IPS DF 19.7 (cell line): ENCODE measurements at regions not wholly inside any gene's neighbourhood (a gene's known extent, or its start where the extent isn't known, plus 50 kb on each side); places are given as distances from the start of the nearest gene placed in this dataset.

Experiments used
- DNase-seq: peaks from one replicate; pipeline ENCODE4 v3.0.0-alpha.2; 2013; ENCODE audit warnings: low read depth, low spot score

DNA sequence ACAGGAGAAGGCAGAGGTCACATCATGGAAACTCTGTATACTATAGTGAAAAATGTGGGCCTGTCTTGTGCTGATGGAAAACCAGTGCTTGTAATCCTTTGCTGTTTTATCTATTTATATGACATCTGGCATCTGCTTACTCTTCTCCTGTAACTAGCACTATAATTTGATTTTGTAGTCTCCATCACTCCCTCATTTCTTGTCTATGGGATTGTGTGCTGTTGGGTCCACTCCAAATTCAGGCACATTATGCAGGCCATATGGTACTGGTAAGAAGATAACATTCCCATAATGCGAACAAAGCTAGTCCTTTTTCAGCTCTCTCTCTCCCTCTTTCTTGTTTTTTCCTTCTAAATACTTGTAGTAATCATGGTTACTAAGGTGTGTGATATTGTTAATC, 581.2 kb upstream of the IGFBP7 start:
- DNase-seq = no peak

DNA sequence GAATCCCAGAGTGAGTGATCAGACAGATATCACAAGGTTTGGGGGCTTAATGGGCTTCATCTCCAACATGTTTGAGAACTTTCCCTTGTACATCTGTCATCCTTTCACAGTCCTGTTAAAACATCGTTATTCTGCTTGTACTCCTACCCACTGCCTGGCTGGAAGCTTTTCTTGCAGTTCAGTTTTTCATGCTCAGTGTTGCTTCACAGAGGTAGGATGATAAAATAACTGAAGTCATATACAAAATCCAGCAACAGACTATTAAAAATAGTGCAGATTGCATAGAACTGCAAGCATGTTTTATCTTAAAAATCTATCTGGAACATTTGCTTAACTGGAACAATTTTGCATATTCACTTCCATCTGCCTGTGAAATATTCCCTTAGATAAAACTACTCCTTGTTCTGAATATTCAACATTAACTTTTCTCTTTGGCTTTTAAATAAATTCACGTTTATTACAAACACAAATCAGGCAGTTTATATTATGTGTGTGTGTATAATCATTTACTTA, 579.6 kb upstream of the IGFBP7 start:
- no peak for DNase-seq

DNA sequence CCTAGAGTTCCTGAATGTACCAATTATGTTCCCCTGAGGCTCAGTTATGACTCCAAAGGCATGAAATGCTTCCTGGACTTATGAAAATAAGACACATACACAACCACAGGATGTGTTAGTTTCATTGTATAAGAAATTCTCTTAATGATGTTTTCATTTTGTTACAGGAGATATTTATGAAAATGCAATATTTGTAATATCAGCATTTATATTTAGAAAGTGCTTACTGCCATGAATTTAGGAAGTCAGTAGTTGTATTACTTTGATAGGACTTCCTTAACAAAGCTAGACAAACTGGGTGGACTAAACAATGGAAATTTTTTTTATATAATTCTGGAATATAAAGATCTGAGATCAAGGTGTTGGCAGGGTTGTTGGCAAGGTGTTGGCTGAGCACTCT, 572.1 kb upstream of the IGFBP7 start:
- no peak for DNase-seq

DNA sequence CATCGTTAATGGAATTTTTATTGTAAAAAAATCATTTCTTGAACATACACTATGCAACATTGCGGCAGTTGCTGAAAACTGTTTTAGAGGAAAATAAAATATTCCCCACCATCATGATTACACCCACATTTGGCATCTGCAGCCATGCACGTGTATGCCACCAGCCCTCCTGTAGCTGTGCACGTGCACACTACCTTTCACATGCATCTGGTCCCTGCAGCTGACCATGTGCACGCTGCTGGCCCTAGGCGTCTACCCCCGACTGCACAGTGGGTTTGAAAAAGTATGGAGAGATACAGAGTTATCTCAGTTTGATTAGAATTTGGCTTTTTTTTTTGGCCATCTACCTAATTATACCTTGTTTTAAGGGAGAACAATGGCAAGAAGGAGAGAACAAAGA, 569.8 kb upstream of the IGFBP7 start:
- DNase-seq = no peak

DNA sequence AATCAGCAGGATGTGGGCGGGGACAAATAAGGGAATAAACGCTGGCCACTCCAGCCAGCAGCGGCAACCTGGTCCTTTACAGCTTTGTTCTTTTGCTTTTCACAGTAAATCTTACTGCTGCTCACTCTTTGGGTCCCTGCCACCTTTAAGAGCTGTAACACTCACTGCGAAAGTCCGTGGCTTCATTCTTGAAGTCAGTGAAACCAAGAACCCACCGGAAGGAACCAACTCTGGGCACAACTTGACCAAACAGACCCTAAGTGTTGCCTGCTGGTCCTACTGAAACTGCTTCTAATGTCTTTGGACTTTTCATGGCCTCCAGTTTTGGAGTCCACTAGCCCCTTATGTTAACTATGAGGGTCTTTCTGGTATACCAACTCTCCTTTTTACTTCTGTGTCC, 566.2 kb upstream of the IGFBP7 start:
- DNase-seq = no peak

DNA sequence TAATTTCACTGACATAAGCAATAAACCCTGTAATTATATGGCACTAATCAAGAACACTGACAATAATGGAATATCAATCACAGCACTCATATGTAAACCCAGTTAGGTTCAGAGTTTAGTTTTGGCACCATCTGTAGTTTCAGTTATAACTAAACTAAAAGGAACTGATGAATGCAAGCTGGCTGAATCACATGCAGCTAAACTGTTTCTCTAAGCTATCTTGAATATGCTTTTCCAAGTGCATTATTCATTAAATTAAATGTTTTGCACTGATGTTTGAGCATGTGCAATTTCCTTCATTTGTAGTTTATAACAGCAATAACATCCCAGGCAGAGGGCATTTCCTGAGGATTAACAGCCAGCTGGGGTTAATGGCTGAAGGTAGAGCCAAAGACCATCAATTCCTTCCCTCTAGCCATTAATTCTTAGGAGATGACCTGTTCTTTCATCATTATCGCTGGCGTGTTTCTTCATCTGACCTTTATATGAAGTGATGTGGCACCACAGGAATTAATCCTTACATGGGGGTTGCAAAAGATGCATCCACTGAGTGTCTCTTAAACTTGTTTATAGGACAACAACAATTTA, 562.8 kb upstream of the IGFBP7 start:
- DNase-seq = no peak

DNA sequence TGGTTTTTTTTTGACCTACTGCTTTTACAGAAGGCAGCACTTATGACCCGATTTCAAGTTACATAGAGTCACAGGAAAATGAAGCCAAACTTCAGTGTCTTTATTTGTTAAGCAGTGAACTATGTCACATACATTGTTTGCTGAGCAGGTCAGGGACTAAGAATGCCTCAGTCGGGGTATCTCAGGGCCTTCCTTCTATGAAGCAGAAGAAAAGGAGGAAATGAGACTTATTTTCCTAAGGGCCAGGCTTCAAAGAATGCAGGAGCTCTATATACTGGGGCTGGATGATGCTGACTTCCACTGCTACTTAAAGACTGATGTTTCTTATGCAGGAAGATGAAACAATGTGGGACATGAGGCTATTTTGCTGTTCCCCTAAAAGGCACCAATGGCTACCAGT, 558.4 kb upstream of the IGFBP7 start:
- no peak for DNase-seq

DNA sequence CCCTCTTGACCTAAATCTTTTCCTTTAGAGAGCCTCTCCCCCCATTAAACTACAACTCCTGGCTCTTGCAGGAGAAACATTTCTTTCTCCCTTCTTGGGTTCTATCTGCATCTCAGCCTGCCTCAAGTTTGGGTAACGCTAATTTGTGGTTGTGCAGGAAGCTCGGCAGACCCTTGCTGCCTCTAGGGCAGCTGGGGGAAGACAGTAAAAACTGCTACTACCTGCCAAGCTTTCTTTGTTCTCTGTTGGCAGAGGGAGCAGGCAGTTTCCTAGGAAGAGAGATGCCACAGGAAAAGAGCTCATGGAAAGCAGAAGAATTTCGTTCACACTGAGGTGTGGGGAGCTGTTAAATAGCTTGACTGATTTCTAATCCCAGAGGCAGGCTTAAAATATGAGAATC, 555.6 kb upstream of the IGFBP7 start:
- DNase-seq = no peak

DNA sequence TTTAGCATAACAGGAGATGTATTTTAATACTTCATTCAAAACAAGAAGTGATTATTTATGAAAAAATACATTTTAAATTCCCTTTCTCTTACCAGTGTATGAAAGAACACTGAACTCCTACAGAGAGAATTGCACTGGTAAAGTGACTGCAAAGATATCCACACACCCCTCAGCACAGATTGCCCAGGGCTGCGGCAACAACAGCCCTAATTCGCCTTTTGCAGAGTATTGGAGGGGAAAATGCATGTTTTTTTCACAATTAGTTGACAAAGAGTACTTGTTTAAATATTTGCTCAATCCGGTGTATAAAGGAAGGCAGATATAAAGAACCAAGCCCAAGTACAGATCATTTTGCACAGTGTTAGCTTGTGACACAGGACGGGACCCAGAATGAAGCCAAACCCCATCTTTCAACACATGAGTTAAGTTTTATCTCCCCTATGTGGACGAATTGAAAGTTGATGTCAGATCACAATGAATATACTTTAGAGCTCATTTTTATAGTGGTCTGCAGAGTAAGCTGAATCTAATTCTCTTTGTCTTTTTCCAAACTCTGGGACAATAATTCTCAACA, 551.4 kb upstream of the IGFBP7 start:
- DNase-seq = no peak

DNA sequence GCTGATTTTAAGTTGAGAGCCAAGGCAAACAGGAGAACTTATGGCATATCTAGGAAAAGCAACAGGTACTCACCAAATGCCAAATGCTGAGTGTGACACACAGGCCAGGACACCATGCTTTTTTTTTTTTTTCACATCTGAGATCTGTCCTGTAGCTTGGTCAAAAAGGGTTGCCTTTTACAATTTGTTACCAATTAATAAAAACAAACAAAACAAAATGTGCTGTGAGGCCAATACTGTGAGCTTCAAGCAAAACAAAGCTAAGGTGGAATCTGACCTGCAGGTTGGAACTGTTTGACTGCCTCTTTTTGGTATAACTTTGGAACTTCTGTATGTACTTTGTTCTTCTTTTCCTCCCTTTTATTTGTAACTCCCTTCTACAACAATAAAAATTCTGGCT, 548.5 kb upstream of the IGFBP7 start:
- DNase-seq = no peak

DNA sequence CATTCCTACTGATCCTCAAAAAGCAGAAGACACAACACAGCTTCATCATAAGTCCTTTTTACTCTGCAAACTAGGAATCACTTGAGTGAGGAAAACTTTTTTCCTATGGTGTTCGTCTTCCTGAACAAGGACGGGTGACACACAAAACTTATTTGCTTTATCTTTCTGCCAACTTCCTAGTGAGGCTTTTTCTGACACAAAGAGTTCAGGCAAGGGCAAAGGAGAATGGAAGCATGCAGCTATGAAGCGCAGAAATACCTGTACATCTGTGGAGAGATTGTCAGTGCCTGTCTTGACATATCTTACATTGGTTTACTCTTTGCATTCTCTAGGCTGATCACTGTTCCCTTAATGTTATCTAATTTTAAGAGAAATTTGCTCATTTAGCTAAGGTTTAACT, 548.0 kb upstream of the IGFBP7 start:
- no peak for DNase-seq

DNA sequence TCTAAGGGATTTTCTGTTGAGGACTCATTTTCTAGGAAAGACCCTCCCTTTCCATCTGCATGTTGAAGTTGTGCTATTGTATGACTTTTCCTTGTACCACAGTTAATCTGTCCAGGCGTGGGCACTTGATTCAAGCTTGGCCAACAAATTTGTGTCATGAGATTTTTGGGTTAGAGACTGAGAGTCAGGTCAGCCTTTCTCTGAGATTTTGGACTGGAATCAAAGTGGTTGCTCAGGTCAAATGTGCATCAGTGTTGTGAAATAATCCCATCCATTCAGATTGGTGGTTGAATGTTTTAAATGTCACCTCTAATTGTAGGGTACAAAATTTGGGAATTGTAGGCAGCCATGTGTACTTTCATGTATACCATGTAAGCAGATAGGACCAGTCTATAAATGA, 545.2 kb upstream of the IGFBP7 start:
- DNase-seq = no peak

DNA sequence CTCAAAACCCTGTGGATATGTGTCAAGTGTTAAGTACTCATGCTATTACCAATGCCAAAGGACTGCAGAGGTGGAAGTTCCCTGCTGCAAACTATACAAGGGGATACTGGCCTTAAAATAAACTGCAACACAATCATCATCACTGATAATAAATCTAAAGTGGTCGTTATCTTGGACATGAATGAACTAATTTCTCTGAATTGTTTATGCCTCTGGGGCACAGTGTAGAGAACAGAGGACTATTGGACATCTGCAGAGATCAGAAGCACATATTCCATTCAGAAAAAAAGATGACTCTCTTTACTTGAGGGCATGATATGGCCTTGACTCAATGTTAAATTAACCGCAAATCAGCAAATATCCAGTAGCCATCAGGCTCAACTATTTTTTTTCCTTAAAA, 542.6 kb upstream of the IGFBP7 start:
- DNase-seq = no peak

DNA sequence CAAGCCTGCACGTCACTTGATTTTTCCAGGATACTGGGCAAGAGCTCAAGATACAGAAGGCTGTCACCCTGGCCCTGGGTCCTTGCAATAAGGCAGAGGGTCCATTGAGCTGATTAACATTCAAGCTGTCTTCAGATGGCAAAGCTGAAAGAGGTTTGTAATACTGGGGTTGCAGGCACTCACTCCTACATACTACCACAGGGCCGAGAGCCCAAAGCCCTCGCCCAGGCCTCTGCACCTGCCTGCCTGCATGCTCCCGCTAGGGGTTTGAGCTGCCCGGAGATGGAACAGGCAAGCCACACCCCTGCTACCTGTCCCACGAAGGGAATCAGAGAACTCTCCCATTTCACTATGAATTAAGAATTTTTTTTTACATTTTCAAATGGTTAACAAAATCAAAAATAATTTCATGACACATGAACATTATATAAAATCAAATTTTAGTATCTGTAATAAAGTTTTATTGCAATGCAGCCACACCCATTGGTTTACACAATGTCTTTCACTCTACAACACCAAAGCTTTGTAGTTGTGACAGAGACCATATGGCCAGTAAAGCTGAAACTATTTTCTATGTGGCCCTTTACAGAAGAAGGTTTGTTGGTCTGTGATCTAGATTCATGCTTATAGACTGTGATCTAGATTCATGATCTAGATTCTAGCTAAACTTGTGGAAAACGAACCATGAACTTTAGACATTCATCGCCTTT, 530.4 kb upstream of the IGFBP7 start:
- DNase-seq = no peak

DNA sequence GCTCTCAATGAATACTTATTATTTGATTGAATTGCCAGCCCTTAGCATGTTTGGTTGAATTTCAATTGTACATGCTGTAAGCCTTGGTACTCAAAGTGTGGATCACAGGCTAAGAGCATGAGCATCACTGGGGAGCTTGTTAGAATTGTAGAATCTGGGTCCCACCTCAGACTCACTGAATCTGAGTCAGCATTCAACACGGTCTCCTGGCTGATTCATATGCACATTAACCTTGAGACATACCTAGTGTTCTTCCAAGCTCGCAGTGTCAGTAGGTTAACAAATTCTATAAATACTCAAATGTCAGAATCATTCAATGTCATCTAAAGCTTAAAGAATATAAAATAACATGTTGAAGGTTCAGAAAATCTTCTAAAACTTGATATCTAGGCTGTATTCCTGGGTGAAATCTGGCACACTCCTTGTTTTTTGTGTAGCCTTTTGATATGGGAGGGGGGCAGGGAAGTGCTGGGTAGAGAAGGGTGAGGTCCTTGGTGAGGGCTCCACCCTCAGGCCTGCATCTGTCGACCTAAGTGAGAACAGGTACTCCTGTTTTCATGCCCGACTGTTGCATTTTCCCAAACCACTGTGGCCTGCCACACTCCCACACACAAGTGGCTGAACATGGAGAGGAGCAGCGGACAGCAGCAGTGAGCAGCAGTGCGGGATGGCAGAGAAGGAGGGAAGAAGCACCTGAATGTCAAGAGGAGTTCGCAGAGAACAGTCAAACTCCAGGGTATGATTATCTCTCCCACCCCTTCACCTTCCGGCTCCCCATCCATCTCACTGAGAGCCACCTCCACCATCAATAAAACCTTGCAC, 529.6 kb upstream of the IGFBP7 start:
- DNase-seq = no peak

DNA sequence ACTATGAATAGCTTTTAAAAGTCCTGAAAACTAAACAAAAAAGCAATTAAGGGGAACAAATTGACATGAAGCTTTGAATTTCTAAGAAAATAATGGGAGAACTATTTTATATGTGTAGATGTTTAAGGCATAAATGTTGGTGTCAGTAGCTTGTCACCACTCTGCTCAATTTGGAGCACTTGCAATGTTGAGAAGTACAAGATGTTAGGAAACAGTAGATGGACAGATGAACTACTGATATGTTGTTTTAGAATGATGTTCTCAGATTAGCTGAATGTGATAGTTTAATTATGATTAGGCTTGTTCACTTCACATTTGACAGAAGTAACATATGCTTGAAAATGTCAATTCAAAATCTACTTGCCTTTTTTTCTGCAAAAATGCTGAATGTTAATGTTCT, 525.7 kb upstream of the IGFBP7 start:
- DNase-seq = no peak

DNA sequence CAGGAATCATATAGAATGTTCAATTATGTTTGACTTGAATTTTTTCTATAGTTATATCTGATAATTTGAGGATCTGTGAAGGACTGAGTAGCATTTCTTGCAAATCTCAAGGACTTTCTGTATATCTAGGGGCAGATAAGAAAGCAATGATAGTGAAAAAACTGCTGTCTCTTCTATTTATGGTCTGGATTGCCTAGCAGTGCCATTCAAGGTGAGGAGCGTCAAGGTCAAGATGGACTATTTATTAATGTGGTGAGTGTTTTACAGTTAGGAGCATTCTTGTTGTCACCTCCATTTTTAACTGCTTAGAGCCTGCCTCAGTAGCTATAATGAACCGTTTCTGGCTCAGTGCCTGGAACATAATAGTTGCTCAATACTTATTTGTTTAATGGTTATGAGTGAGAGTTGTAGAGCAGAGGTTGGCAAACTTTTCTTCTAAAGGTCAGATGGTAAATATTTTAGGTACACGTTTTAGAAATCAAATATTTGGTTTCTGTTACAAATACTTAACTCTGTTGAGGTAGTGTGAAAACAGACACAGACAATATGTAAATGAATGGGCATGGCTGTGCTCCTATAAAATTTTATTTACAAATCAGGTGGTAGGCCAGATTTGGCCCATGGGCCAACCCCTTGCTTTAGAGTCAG, 523.2 kb upstream of the IGFBP7 start:
- no peak for DNase-seq

DNA sequence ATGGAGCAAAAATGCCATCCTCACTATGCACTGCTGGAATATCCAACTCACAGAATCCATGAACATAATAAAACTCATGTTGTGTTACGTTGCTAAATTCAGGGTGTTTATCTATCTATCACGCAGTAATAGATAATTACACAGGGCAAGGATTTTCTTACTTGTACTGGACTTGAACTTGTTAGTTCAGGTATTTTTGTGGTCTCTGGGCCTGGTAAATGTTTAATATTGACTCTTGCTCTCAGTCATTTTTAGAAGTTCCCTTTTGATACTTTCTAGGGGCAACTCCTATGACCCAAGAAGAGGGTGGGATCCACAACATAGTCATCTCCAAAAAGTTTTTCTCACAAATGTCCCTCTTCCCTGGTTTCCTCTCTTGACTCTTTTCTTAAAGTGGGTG, 522.4 kb upstream of the IGFBP7 start:
- DNase-seq = no peak

DNA sequence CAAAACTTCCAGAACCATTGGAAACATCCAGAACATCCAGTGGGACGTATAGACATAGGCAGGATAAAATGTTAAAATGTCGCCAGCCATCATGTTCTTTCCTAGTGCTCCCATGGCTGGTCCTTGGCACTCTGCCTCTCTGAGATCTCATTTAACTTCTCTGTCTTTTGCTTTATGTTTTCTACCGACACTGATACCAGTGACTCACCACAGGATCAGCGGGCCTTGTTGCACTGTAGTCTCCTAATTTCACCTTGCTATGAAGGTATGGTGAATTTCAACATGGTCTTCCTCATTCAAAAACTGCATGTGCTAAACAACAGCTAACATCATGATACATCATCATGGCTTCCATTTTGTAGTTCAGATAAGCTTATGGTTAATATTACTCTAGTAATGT, 521.0 kb upstream of the IGFBP7 start:
- no peak for DNase-seq

DNA sequence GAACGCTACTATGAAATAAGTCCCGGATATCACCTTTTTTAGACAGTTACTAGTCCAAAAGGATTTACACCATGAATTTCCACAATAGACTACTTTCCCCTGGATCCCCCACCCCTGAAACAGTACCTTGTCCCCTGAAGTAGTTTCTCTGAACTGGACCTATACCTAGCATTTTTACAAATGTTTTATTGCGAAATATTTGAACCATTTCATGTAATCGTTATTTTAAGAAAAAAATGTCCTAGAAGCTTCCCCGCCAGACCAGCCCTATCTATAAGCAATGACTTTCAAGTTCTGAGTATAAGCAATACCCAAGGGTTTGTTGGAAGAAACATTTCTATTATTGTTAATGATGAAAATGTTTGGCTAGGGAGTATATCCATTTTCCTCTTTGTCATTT, 517.8 kb upstream of the IGFBP7 start:
- no peak for DNase-seq

DNA sequence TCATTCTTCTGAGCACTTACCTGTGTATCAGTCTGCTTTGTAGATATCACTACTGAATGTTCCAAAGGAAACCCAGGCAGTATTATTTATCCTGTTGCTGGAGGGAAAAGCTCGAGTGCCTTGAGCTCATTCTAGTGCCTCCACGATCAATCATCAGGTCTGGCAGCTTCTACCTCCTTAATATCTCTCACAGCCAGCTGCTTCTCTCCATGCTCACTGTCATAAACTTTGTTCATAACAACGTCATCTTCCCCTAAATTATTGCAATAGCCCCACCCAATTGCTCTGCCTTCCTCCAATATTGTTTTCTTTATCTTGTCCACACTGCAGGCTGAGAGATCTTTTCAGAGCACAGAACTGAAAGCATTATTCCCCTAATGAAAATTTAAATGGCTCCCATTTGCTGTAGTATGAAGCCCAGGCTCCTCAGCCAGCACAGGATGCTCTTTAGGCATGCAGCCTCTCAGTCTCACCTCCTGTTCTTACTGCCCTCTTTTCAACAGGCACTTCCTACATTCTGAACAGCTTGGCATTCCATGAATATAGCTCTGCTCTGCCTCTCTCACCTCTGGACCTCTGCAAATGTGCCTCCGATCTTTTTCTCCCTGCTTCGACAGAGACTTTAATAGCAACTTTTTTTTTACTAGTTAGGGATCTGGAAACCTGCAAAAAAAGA, 504.2 kb upstream of the IGFBP7 start:
- no peak for DNase-seq
